BLaER1 (cell line): ENCODE measurements at regions not wholly inside any gene's neighbourhood (a gene's known extent, or its start where the extent isn't known, plus 50 kb on each side); places are given as distances from the start of the nearest gene placed in this dataset.
"Not testable (repeated sequence)": the region's sequence is repeated elsewhere in the genome, so short reads cannot be mapped to it uniquely, and the experiment has no call there.

Experiments used
- H3K27ac ChIP-seq: shearing (Covaris generic); formaldehyde crosslinking; 2 replicates; pipeline ENCODE4 v1.8.1; 2022
- H3K27me3 ChIP-seq: shearing (Covaris generic); formaldehyde crosslinking; 2 replicates; pipeline ENCODE4 v1.8.1; 2022
- H3K36me3 ChIP-seq: shearing (Covaris generic); formaldehyde crosslinking; 2 replicates; pipeline ENCODE4 v1.8.1; 2022
- H3K4me1 ChIP-seq: shearing (Covaris generic); formaldehyde crosslinking; 2 replicates; pipeline ENCODE4 v1.8.1; 2022
- H3K4me2 ChIP-seq: shearing (Covaris generic); formaldehyde crosslinking; 2 replicates; pipeline ENCODE4 v1.8.1; 2022
- H3K4me3 ChIP-seq: shearing (Covaris generic); formaldehyde crosslinking; 2 replicates; pipeline ENCODE4 v1.8.1; 2022
- H3K9ac ChIP-seq: shearing (Covaris generic); formaldehyde crosslinking; 2 replicates; pipeline ENCODE4 v1.8.1; 2022
- H3K9me3 ChIP-seq: shearing (Covaris generic); formaldehyde crosslinking; 2 replicates; pipeline ENCODE4 v1.8.1; 2022
- H4K20me1 ChIP-seq: shearing (Covaris generic); formaldehyde crosslinking; 2 replicates; pipeline ENCODE4 v1.8.1; 2022
- Cebpa-rat ChIP-seq: shearing (Covaris generic); IDR thresholded peaks from 2 replicates; pipeline ENCODE4 v1.8.1; 2022

DNA sequence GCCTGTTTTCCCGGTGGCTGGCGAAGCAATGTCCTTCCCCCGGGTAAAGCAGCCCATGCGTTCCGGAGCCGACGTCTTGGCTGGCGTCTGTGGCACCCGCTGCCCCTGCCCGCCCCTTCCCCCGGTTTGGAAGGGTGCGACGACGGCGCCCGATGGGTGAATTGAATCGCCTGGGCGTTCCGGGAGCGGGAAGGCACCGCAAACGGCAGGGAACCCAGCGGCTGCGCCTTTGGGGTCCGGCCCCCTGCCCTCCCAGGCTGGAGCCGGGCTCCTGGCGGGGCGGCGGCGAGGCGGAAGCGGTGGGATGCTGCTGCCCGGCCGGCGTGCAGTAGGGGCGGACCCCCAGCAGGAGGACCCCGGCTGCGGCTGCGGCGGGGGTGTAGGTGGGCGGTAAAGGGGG, 123.6 kb upstream of the RHOU start:
- not testable (repeated sequence) for H3K4me1 ChIP-seq, H3K4me3 ChIP-seq, H3K4me2 ChIP-seq, H3K36me3 ChIP-seq, H3K9me3 ChIP-seq, H3K27ac ChIP-seq, H3K27me3 ChIP-seq, H3K9ac ChIP-seq, H4K20me1 ChIP-seq

DNA sequence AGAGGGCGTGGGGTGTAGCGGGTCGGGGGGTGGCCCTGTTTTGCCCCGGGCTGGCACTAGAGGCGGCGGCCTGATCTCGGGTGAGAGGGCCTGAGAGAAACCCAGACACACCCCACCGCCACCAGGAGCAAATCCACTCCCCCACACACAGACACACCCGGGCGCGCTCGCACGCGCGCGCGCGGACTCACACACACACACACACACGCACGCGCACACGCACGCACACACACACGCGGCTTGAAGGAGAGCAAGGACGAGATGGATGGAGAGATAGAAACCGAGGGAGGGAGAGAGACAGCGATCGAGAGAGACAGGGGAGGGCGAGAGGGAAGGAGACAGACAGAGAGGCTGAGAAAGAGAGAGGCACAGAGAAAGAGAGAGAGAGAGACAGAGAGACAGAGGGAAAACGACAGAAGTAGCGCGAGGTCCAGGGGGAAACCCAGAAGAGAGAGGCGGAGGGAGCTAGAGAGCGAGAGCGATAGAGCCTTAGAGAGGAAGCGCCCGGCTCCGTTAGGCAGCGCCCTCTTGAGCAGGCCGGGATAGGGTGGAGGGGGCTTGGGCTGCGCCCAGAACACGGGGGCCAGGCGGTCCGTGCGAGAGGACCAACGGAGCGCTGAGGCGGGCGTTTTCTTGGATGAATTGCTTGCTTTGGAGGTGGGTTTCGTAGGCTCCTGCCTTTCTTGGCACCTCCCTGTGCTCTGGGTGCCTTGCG, 113.1 kb upstream of the RHOU start:
- H3K27ac ChIP-seq, H3K9me3 ChIP-seq, H3K4me2 ChIP-seq, H3K4me3 ChIP-seq, H3K4me1 ChIP-seq, H3K36me3 ChIP-seq, H4K20me1 ChIP-seq, H3K27me3 ChIP-seq, H3K9ac ChIP-seq: not testable (repeated sequence)

DNA sequence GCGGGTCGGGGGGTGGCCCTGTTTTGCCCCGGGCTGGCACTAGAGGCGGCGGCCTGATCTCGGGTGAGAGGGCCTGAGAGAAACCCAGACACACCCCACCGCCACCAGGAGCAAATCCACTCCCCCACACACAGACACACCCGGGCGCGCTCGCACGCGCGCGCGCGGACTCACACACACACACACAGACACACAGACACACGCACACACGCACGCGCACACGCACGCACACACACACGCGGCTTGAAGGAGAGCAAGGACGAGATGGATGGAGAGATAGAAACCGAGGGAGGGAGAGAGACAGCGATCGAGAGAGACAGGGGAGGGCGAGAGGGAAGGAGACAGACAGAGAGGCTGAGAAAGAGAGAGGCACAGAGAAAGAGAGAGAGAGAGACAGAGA, 108.8 kb upstream of the RHOU start:
- H3K27me3 ChIP-seq, H3K9me3 ChIP-seq, H3K4me3 ChIP-seq, H3K4me2 ChIP-seq, H4K20me1 ChIP-seq, H3K4me1 ChIP-seq, H3K36me3 ChIP-seq, H3K9ac ChIP-seq, H3K27ac ChIP-seq: not testable (repeated sequence)

DNA sequence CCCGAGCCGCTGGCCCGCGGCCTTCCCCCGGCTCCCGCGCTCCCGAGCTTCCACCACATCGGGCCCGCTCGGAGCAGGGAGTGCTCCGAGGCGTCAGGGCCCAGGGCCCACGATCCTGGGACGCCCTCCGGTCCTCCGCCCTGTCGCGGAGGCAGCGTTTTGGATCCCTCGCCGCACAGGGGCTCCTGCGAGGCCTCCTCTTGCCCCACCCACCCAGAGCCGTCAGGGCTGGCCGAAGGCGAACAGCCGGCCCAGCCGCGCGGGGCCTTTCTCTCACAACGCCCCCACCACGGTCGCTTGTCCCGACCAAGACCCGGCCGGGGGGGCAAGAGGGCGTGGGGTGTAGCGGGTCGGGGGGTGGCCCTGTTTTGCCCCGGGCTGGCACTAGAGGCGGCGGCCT, 102.4 kb upstream of the RHOU start:
- H3K27me3 ChIP-seq, H3K4me2 ChIP-seq, H3K27ac ChIP-seq, H4K20me1 ChIP-seq, H3K9ac ChIP-seq, H3K36me3 ChIP-seq, H3K4me1 ChIP-seq, H3K4me3 ChIP-seq, H3K9me3 ChIP-seq: not testable (repeated sequence)

DNA sequence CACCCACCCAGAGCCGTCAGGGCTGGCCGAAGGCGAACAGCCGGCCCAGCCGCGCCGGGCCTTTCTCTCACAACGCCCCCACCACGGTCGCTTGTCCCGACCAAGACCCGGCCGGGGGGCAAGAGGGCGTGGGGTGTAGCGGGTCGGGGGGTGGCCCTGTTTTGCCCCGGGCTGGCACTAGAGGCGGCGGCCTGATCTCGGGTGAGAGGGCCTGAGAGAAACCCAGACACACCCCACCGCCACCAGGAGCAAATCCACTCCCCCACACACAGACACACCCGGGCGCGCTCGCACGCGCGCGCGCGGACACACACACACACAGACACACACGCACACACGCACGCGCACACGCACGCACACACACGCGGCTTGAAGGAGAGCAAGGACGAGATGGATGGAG, 100.0 kb upstream of the RHOU start:
- not testable (repeated sequence) for H3K9ac ChIP-seq, H3K27ac ChIP-seq, H3K36me3 ChIP-seq, H3K9me3 ChIP-seq, H3K27me3 ChIP-seq, H4K20me1 ChIP-seq, H3K4me1 ChIP-seq
- Histone ChIP-seq H3K4me2 (peak overlapping the region; percentile 44), H3K4me3 (peak overlapping the region; percentile 50; the same call in 1 of the 2 replicates)

DNA sequence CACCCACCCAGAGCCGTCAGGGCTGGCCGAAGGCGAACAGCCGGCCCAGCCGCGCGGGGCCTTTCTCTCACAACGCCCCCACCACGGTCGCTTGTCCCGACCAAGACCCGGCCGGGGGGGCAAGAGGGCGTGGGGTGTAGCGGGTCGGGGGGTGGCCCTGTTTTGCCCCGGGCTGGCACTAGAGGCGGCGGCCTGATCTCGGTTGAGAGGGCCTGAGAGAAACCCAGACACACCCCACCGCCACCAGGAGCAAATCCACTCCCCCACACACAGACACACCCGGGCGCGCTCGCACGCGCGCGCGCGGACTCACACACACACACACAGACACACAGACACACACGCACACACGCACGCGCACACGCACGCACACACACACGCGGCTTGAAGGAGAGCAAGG, 97.8 kb upstream of the RHOU start:
- not testable (repeated sequence) for H3K9me3 ChIP-seq, H3K27me3 ChIP-seq, H3K27ac ChIP-seq, H4K20me1 ChIP-seq, H3K4me1 ChIP-seq, H3K9ac ChIP-seq, H3K36me3 ChIP-seq
- Histone ChIP-seq H3K4me3 (peak overlapping the region; percentile 54; the same call in 1 of the 2 replicates), H3K4me2 (peak overlapping the region; percentile 51; the same call in 1 of the 2 replicates)

DNA sequence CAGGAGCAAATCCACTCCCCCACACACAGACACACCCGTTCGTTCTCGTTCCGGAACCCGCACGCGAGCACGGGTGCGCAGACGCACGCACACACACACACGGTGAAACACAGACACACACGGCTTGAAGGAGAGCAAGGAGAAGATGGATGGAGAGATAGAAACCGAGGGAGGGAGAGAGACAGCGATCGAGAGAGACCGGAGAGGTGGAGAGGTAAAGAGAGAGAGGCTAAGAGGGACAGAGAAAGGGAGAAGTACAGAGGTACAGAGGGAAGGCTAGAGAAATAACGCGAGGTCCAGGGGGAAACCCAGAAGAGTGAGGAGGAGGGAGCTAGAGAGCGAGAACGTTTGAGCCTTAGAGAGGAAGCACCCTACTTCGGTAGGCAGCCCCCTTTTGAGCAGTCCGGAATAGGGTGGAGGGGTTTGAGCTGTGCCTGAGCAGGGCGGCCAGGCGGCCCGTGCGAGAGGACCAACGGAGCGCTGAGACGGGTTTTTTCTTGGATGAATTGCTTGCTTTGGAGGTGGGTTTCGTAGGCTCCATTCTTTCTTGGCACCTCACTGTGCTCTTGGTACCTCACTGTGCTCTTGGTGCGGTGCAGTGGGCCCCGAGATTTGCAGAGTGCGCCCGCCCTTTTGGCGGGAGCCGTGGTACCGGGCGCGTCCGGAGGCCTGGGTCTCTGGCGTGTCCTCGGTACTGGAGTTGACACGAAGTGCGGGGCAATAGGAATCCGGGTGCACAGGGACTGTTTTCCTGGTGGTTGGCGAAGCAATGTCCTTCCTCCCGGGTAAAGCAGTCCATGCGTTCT, 88.4 kb upstream of the RHOU start:
- Histone ChIP-seq H3K4me1 (peaks cover 18% of the 10 kb centered on the region), H3K27me3 (peaks cover 55% of the 10 kb centered on the region), H3K9ac (no peak overlapping the region), H3K27ac (no peak overlapping the region), H4K20me1 (peaks cover 51% of the 10 kb centered on the region), H3K4me2 (peak overlapping the region; percentile 77), H3K4me3 (peak overlapping the region; percentile 63), H3K36me3 (no peaks in the 10 kb centered on the region), H3K9me3 (no peaks in the 10 kb centered on the region)
- TF ChIP-seq Cebpa-rat, result no peak

DNA sequence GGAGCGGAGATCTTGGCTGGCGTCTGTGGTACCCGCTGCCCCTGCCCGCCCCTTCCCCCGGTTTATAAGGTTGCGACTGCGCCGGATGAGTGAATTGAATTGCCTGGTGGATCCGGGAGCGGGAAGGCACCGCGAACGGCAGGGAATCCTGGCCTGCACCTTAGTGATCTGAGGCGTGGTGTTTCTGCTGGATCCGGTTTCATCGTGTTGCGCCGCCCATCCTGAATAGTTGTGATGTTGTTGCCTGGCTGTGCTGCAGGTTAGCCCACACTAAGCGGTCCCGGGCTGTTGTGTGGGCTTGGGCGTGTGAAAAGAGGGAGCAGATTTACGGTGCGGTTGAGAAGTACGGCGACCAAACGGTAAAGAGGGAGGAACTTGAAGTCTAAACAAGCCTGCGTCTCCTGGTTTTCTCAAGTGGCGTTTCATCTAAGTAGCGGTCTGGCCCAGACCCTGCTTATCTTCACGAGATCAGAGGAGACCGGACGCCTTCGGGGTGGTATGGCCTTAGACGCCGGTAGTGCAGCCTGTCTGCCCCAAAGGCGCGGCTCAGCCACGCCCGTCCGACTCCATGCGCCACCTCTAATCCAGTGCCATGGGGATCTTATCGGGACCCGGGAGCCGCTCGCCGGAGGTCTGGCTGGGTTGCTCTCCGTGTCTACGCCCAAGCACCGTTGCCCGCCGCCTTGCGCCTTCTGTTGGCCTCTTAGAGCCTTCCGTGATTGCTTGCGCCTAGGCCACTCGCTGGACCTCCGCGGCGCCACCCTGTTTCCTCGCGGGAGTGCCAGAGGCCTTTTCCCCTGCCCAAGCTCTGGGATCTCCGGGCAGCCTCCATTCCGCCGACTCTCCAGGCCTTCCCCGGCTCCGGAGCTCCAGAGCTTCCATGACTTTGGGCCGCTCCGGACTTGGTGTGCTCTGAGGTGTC, 87.5 kb upstream of the RHOU start:
- TF ChIP-seq Cebpa-rat, result no peak
- Histone ChIP-seq H4K20me1 (peaks cover 54% of the 10 kb centered on the region), H3K27ac (no peak overlapping the region), H3K4me2 (peak overlapping the region; percentile 77), H3K4me1 (peaks cover 18% of the 10 kb centered on the region), H3K36me3 (no peaks in the 10 kb centered on the region), H3K4me3 (peak overlapping the region; percentile 63), H3K9ac (no peak overlapping the region), H3K9me3 (no peaks in the 10 kb centered on the region), H3K27me3 (peaks cover 62% of the 10 kb centered on the region)

DNA sequence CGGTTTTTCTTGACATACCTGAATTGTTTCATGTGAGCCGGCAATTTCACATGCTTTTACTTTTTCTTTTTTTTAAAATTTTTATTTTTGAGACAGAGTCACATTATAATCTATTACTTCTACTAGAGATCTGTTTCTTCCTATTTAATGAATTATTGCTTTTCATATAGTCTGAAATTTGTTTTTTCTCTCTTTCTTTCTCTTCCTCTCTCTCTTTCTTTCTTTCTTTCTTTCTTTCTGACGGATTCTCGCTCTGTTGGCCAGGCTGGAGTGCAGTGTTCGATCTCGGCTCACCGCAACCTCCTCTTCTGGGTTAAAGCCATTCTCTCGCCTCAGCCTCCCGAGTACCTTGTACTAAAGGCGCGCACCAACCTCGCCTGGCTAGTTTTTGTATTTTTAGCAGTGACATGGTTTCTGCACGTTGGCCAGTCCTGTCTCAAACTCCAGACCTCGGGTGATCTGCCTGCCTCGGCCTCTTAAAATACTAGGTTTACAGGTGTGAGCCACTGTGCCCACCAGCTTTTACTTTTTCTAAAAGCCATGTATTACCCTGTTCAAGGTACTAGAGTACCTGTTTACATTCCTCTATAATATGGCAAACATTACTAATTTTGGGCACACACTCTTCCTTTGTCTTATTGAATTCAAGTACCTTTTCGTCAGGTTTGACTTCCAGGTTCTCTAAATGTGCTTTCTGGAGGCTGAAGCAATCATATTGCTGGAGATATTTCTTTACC, 86.5 kb upstream of the RHOU start:
- Histone ChIP-seq H3K27me3 (peaks cover 72% of the 10 kb centered on the region), H4K20me1 (peaks cover 54% of the 10 kb centered on the region), H3K36me3 (no peaks in the 10 kb centered on the region), H3K9ac (no peak overlapping the region), H3K27ac (no peak overlapping the region), H3K4me1 (peaks cover 18% of the 10 kb centered on the region), H3K4me3 (no peak overlapping the region), H3K9me3 (no peaks in the 10 kb centered on the region), H3K4me2 (no peak overlapping the region)
- TF ChIP-seq Cebpa-rat, result no peak
